ENCODE measurements at regions not wholly inside any gene's neighbourhood (a gene's known extent, or its start where the extent isn't known, plus 50 kb on each side); places are given as distances from the start of the nearest gene placed in this dataset.
A peak's percentile ranks its signal among the peaks of the same experiment; 100 is the strongest.

- TF ChIP-seq PHB2 (IDR thresholded peaks at IDR 0.05; ENCODE audit: low read depth) (no peak), GTF2F1 (IDR thresholded peaks at IDR 0.05; ENCODE audit: low read depth, low read length) (no peak), TEAD2 (tag; IDR thresholded peaks at IDR 0.05) (no peak), KDM4B (IDR thresholded peaks at IDR 0.05; ENCODE audit: borderline replicate concordance in 2 of 2, low read depth in 1 of 2) (no peak), XRCC4 (IDR thresholded peaks at IDR 0.05; ENCODE audit: extremely low read depth, insufficient read depth, insufficient read length) (no peak), SMAD4 (CRISPR knock-in tag; conservative IDR thresholded peaks at IDR 0.05) (peak; percentile 66; the same call in 1 of the 2 replicates), MAFG (tag; conservative IDR thresholded peaks at IDR 0.05) (no peak), EWSR1 (IDR thresholded peaks at IDR 0.05; ENCODE audit: borderline replicate concordance, low read depth, partially characterized antibody) (no peak), RB1 (IDR thresholded peaks at IDR 0.05; ENCODE audit: low read depth) (peak; percentile 30; the same call in 1 of the 2 replicates), RNF2 (IDR thresholded peaks at IDR 0.05) (no peak), GTF2A2 (tag; IDR thresholded peaks at IDR 0.05) (no peak), HDAC8 (tag; IDR thresholded peaks at IDR 0.05) (no peak), CXXC5 (CRISPR knock-in tag; IDR thresholded peaks at IDR 0.05) (peak; percentile 75), FOXM1 (IDR thresholded peaks at IDR 0.05; ENCODE audit: low read depth) (no peak), FOXM1 (CRISPR knock-in tag; IDR thresholded peaks at IDR 0.05; ENCODE audit: low read depth) (no peak), RUNX1 (IDR thresholded peaks at IDR 0.05; ENCODE audit: low read depth) (no peak), JUN (IDR thresholded peaks at IDR 0.05; ENCODE audit: borderline replicate concordance, low read depth, low read length) (no peak), JUN (CRISPR knock-in tag; IDR thresholded peaks at IDR 0.05; ENCODE audit: borderline replicate concordance) (no peak), XRCC5 (IDR thresholded peaks at IDR 0.05; ENCODE audit: low read depth, low read length) (no peak), DNMT1 (IDR thresholded peaks at IDR 0.05) (no peak), IRF2 (CRISPR knock-in tag; IDR thresholded peaks at IDR 0.05) (no peak)
- TF ChIP-seq, protein P1, sequence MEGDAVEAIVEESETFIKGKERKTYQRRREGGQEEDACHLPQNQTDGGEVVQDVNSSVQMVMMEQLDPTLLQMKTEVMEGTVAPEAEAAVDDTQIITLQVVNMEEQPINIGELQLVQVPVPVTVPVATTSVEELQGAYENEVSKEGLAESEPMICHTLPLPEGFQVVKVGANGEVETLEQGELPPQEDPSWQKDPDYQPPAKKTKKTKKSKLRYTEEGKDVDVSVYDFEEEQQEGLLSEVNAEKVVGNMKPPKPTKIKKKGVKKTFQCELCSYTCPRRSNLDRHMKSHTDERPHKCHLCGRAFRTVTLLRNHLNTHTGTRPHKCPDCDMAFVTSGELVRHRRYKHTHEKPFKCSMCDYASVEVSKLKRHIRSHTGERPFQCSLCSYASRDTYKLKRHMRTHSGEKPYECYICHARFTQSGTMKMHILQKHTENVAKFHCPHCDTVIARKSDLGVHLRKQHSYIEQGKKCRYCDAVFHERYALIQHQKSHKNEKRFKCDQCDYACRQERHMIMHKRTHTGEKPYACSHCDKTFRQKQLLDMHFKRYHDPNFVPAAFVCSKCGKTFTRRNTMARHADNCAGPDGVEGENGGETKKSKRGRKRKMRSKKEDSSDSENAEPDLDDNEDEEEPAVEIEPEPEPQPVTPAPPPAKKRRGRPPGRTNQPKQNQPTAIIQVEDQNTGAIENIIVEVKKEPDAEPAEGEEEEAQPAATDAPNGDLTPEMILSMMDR (IDR thresholded peaks at IDR 0.05 in 2 of 3, conservative IDR thresholded peaks at IDR 0.05 in 1 of 3; ENCODE audit: insufficient read depth in 2 of 3, low read depth in 1 of 3, low read length in 3 of 3) = peak in 1 of 3 experiments; percentile 12; a peak in 1 of 6 replicates
- TF ChIP-seq, protein P2, sequence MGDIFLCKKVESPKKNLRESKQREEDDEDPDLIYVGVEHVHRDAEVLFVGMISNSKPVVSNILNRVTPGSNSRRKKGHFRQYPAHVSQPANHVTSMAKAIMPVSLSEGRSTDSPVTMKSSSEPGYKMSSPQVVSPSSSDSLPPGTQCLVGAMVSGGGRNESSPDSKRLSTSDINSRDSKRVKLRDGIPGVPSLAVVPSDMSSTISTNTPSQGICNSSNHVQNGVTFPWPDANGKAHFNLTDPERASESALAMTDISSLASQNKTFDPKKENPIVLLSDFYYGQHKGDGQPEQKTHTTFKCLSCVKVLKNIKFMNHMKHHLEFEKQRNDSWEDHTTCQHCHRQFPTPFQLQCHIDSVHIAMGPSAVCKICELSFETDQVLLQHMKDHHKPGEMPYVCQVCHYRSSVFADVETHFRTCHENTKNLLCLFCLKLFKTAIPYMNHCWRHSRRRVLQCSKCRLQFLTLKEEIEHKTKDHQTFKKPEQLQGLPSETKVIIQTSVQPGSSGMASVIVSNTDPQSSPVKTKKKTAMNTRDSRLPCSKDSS (IDR thresholded peaks at IDR 0.05; ENCODE audit: low read depth, partially characterized antibody) = no peak
- TF ChIP-seq, protein P3, sequence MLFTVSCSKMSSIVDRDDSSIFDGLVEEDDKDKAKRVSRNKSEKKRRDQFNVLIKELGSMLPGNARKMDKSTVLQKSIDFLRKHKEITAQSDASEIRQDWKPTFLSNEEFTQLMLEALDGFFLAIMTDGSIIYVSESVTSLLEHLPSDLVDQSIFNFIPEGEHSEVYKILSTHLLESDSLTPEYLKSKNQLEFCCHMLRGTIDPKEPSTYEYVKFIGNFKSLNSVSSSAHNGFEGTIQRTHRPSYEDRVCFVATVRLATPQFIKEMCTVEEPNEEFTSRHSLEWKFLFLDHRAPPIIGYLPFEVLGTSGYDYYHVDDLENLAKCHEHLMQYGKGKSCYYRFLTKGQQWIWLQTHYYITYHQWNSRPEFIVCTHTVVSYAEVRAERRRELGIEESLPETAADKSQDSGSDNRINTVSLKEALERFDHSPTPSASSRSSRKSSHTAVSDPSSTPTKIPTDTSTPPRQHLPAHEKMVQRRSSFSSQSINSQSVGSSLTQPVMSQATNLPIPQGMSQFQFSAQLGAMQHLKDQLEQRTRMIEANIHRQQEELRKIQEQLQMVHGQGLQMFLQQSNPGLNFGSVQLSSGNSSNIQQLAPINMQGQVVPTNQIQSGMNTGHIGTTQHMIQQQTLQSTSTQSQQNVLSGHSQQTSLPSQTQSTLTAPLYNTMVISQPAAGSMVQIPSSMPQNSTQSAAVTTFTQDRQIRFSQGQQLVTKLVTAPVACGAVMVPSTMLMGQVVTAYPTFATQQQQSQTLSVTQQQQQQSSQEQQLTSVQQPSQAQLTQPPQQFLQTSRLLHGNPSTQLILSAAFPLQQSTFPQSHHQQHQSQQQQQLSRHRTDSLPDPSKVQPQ (CRISPR knock-in tag; IDR thresholded peaks at IDR 0.05; ENCODE audit: borderline replicate concordance) = no peak
Measured at GRCh38 chrX:140091125-140091886, 126.0 kb upstream of the CXorf66 start (continued).
